ENCODE measurements at regions not wholly inside any gene's neighbourhood (a gene's known extent, or its start where the extent isn't known, plus 50 kb on each side); places are given as distances from the start of the nearest gene placed in this dataset.
A peak's percentile ranks its signal among the peaks of the same experiment; 100 is the strongest.

DNA sequence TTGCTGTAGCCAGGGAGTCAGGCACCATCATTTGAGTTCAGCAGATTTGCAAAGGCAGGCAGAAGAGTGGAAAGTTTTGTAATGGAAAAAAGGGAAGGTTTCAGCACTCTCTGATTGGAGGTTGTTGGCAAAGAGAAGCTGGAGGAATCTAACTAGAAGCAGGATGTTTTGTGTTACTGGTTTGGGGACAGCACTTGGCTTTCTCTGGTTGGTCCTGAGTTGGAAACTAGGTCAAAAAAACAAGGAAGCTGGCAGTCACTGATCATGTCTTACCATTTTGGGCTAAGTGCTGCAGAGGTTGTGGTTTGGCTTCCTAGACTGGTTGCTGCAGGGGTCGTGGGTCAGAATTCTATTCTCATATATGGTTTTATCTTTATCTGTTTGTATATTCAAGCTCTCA lies 189.8 kb downstream of the DRD1 start:
- in situ Hi-C loops (cut with HindIII; ENCODE audit: low sequenced_read_pairs) = no loop called here
- DNase-seq (ENCODE audit: low spot score) = peak; percentile 1

DNA sequence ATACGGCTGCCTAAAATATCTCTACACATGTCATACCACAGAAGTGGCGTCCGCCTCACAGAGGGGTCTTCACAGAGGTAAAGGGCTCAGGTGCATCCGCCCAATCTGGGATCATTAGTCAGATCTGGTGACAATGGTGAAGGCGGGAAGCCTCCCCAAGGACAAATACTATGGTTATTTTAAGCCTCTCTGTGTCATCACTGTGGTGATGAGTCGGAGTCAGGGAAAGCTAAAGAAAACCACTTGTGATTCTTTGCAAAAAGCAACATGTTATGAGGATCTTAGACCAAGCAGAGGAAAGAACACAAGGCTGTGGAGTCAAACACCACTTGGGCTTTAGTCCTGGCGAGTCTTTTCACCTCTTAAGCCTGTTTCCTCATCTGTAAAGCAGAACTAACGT lies 190.4 kb downstream of the DRD1 start:
- in situ Hi-C loops (cut with HindIII; ENCODE audit: low sequenced_read_pairs) = no loop called here
- DNase-seq (ENCODE audit: low spot score) = no peak

DNA sequence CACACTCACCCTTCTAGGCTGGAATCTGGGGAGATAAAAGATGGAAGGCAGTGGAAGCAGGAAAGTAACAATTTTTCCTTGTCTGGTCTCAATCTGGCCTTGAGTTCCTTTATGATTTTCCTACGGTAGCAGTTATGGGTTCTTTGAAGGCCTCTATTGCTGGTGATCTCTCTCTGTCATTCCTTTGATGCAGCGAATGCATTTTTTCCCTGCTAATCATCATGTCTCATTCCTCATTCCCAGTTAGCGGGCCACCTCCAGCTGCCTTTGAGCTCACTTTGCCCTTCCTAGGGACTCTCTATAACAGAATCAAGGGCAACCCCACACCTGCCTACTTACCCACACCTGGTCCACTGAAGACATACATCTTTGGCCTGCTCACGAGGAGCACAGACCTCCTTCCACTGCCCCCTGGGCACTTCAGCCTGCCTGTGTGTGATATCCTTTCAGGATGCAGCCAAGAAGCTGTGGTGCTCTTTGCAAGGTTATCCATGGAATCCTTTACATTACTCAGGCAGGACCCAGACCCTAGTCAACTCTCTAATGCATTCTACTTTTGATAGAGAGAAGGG lies 191.7 kb downstream of the DRD1 start:
- no peak for DNase-seq (ENCODE audit: low spot score)
- in situ Hi-C loops (cut with HindIII; ENCODE audit: low sequenced_read_pairs) = no loop called here

GRCh38 chr5:175250426-175250825 lies 193.6 kb downstream of the DRD1 start:
- in situ Hi-C loops (cut with HindIII; ENCODE audit: low sequenced_read_pairs) = no loop called here
- no peak for DNase-seq (ENCODE audit: low spot score)

- in situ Hi-C loops (cut with HindIII; ENCODE audit: low sequenced_read_pairs) = no loop called here
- DNase-seq (ENCODE audit: low spot score) = no peak
Observed at GRCh38 chr5:175248416-175248905, 195.5 kb downstream of the DRD1 start.

GRCh38 chr5:175246889-175247520 lies 197.0 kb downstream of the DRD1 start:
- in situ Hi-C loops (cut with HindIII; ENCODE audit: low sequenced_read_pairs) = no loop called here
- DNase-seq (ENCODE audit: low spot score) = no peak

DNA sequence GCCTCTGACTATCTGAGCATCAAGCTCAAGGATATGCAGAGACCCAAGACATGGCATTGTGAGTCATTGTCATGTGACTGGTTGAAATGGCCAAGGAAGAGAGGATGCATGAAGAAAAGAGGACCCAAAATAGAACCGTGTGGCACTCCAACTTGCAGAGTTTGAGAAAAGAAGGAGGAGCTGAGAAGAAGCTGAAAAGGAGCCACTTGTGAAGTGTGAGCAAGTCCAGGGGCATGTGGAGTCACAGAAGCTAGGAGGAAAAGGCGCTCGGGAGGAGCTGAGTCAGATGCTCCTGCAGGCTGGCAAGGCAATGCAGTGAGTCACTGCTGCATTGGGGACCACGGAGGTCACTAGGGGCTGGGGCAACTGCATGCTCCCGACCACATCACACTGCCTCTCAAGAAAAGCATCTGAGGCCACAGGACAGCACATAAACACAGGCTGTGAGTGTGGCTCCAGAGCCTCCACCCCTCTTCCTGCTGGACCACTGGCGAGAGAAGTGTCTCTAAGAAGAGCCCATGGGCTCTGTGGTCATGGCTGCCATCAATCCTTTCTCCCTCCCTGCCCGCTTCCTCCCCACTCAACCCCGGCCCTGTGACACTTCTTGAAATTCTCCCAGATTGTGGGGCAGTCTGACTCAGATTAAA lies 197.6 kb downstream of the DRD1 start:
- no peak for DNase-seq (ENCODE audit: low spot score)
- in situ Hi-C loops (cut with HindIII; ENCODE audit: low sequenced_read_pairs) = no loop called here

DNA sequence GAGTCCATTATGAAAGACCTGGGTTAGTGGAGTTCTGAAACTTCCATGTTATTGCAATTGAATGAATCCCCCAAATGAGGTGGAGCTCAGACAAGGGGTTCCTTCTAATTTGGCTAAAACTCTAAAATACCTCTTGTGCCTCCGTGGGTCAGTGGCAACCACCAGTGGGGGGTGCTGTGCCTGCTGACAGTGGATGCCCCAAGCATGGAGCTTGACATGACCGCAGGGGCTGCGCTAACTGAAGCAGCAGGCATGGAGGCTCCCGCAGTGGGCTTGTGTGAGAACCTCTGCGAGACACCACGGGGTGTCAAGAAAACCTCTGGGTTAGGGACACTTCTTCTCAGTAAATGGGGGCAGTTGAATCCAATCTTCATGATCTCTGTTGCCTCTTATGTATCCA lies 200.5 kb downstream of the DRD1 start:
- DNase-seq (ENCODE audit: low spot score) = no peak
- in situ Hi-C loops (cut with HindIII; ENCODE audit: low sequenced_read_pairs) = no loop called here

GRCh38 chr5:175242207-175242606 lies 201.8 kb downstream of the DRD1 start:
- no peak for DNase-seq (ENCODE audit: low spot score)
- in situ Hi-C loops (cut with HindIII; ENCODE audit: low sequenced_read_pairs) = no loop called here

DNA sequence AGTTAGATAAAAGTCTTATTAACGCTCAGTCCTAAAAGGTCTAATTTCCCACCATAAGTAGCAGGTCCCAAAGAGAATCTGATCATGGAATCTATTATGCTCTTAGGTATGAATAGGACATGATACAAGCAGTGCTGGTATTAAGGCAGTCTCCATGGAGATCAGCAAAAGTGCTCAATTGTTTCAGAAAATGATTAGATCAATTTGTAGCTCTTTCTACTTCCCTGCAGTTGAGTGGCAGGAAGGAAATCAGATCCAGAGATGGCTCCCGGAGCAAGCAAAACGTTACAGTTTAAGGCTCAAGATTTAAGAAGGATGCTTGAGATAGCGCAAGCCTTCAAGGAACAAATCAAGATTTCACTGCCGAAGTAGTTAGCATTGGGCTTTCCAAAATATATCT lies 205.7 kb downstream of the DRD1 start:
- in situ Hi-C loops (cut with HindIII; ENCODE audit: low sequenced_read_pairs) = no loop called here

GRCh38 chr5:175236176-175236575 lies 207.8 kb downstream of the DRD1 start:
- no peak for DNase-seq (ENCODE audit: low spot score)
- in situ Hi-C loops (cut with HindIII; ENCODE audit: low sequenced_read_pairs) = no loop called here

More for the DNA sequence above, 205.7 kb downstream of the DRD1 start:
- DNase-seq (ENCODE audit: low spot score) = no peak

- DNase-seq (ENCODE audit: low spot score) = no peak
- in situ Hi-C loops (cut with HindIII; ENCODE audit: low sequenced_read_pairs) = no loop called here
Observed at GRCh38 chr5:175235251-175235960, 208.6 kb downstream of the DRD1 start.

GRCh38 chr5:175230299-175230698 lies 213.7 kb downstream of the DRD1 start:
- DNase-seq (ENCODE audit: low spot score) = no peak
- in situ Hi-C loops (cut with HindIII; ENCODE audit: low sequenced_read_pairs) = no loop called here

- DNase-seq (ENCODE audit: low spot score) = no peak
Observed at GRCh38 chr5:175226506-175226905, 217.5 kb downstream of the DRD1 start.

GRCh38 chr5:175223291-175223690 lies 220.7 kb downstream of the DRD1 start:
- in situ Hi-C loops (cut with HindIII; ENCODE audit: low sequenced_read_pairs) = no loop called here
- no peak for DNase-seq (ENCODE audit: low spot score)

More at GRCh38 chr5:175226506-175226905, 217.5 kb downstream of the DRD1 start:
- in situ Hi-C loops (cut with HindIII; ENCODE audit: low sequenced_read_pairs) = no loop called here

GRCh38 chr5:175222621-175223020 lies 221.4 kb downstream of the DRD1 start:
- no peak for DNase-seq (ENCODE audit: low spot score)
- in situ Hi-C loops (cut with HindIII; ENCODE audit: low sequenced_read_pairs) = no loop called here

DNA sequence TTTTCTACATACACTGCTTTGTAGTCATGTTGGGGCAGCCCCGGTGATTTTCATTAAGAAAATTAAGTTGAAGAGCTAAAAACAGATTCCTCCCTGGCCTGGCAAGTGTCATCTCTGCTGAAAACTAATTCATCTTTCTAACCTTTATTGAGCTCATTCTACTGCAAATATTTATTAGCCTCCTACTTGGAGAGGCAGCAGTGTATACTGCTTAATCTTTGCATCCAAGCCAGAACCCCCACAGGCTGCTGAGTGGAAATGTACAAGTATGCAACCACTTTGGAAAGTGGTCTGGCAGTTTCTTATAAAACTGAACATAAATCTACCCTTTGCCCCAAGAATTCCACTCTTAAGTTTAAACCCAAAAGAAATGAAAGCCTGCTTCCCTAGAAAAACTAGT lies 223.4 kb downstream of the DRD1 start:
- DNase-seq (ENCODE audit: low spot score) = no peak
- in situ Hi-C loops (cut with HindIII; ENCODE audit: low sequenced_read_pairs) = no loop called here

DNA sequence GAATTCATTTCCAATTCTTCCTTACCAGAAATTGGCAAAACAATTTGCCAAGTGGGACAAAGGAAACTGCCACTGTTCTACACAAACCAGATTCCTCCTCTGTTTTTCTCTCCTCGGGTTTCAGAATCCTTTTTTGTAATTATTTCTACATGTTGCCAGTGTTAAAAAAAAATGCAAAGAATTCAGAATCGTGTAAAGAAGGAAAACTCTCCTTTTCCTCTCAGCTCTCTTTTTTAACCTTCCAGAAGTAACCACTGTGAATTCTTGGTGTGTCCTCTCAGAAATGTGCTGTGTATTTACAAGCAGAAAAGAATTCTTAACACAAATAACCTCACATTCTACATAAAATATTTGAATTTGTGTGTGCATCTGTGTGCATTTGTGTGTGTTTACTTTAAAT lies 224.6 kb downstream of the DRD1 start:
- DNase-seq (ENCODE audit: low spot score) = no peak
- in situ Hi-C loops (cut with HindIII; ENCODE audit: low sequenced_read_pairs) = no loop called here

DNA sequence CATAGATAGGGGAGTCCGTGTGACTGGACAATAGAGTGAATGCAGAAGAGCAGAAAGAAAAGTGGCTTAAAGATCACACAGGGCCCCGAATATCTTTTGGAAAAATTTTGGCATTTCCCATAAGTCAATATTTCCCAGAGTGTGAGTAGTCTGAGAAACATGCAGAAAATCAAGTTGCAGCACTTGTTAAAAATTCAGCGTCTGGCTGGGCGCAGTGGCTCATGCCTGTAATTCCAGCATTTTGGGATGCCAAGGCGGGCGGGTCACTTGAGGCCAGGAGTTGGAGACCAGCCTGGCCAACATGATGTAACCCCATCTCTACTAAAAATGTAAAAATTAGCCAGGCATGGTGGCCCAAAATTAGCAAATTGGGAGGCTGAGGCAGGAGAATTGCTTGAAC lies 227.0 kb downstream of the DRD1 start:
- in situ Hi-C loops (cut with HindIII; ENCODE audit: low sequenced_read_pairs) = no loop called here

GRCh38 chr5:175215906-175216305 lies 228.1 kb downstream of the DRD1 start:
- in situ Hi-C loops (cut with HindIII; ENCODE audit: low sequenced_read_pairs) = no loop called here
- no peak for DNase-seq (ENCODE audit: low spot score)

More for the DNA sequence above, 227.0 kb downstream of the DRD1 start:
- DNase-seq (ENCODE audit: low spot score) = no peak
